HG03135 (cell line): ENCODE measurements at regions not wholly inside any gene's neighbourhood (a gene's known extent, or its start where the extent isn't known, plus 50 kb on each side); places are given as distances from the start of the nearest gene placed in this dataset.

Experiments
- ATAC-seq: cut with Tn5 transposase; IDR thresholded peaks from one replicate; pipeline ENCODE4 v1.9.1; 2021; ENCODE audit warnings: mild to moderate bottlenecking, moderate library complexity; ENCODE audit not compliant: unreplicated experiment

DNA sequence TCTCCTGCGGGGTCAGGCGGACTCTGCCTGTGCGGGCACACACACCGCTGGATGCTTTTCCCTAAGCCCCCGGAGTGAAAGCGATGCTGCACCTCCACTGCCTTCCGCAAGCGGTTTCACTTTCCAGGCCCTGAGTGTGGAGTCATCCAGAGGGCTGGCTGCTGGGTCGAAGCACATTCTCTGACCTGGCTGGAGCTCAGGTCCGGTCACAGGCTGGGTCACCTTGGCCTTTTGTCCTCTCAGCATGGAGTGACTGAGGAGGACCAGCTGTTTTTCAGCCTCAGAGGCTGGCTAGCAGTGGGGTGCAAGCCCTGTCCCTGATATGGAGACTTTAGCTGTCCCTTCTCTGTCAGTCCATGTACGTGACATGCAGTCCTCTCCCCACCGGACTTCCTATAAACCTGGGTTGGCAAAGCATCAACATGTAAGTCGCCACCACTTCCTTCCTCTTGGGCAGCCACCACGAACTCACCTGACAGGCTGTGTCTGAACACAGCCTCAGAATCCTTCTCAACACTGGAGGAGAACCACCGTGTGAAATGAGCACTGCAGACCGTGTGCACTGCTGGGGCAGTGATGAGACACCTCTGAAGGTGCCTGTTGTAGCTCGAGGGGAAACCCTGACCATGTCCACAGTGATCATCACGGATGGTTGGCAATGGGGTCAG is 51.3 kb downstream of the GADD45G start:
- ATAC-seq, result no peak

DNA sequence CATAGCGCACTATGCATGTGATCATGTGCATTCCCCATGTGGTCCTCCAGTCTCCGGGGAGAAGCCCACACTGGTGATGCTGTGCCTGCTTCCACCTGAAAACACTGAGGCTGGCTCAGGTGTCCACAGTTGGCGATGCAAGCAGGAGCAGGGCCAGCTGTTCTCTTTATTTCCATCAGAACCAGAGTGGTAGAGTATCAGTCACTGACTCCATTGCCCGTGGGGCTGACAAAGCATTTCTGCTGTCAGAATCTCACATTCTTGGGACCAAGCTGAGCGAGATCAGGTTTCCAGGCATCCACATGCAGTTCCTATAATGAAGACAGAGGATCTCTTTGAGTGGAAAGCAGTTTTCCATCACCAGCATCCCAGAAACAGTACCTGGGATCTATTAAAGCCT is 52.5 kb downstream of the GADD45G start:
- ATAC-seq, result no peak

DNA sequence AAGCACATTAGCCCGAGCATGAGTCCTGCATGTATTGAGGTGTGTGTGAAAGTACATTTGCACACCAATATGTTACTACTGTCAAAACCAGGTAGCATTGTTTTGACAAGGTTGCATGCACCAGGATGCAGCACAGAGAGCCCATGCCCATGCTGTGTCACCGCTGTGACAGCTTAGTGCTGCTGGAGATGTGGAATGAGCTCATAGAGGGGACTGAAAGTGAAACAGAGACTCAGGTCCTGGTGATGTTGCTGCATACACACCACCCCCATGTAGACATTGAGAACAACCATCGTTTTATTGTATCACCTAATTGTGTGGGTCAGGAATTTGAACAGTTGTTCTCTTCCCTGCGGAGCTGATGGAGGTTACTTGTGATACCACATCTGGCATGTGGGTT is 53.0 kb downstream of the GADD45G start:
- ATAC-seq, result peak; percentile 62

DNA sequence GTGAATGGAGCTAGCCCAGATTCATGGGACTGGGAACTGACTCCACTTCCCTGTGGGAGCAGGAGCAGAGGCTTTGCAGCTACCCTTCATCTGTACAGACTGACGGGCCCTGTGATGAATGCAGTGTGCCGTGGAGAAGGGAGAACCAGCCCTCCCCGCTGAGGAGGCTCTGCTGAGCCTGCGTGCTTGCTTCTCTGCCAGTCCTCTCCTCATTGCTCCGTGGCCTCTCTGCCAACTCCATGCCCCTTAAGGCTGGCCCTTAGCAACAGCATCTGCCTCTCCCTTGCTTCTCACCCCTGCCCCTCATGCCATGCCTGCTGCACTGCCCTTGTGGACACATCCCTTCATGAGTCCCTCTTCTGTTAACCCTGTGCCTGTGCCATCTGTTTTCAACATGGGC is 53.6 kb downstream of the GADD45G start:
- ATAC-seq, result no peak

DNA sequence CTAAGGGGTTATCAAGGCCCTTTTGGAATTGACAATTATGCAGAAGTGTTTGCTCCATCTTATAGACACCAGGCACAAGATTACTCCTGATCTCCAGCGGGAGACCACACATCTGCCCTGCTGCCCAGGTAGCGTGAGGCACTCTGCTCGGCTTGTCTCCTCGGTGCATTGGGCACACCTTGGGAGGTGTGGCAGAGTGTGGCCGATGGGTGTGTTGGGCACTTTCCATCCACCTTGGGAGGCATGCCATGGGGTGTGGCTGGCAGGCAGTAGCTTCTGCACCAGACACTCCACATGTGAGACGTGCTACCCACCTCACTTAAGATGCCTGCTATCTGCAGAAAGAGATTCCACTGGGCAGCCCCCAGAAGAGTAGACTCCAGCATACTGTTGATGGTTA is 54.1 kb downstream of the GADD45G start:
- ATAC-seq, result no peak

DNA sequence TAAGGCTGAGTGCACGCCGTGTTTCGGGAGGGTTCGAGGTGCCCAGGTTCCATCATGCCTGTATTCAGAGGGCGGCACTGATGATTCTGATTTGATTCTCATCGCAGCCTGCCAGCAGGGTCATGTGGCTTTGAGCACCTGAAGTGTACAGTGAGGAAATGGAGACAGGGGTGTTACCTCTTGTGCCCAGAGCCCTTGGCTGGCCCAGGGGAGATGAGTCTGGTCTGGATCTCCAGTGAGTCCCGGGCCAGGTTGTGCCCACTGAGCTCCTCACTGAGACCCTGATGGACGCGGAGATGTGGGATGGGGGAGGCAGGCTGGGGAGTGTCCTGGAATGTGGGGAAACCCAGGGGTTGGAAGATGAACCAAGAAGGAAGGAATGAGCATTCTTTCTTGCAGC is 54.7 kb downstream of the GADD45G start:
- ATAC-seq, result no peak

DNA sequence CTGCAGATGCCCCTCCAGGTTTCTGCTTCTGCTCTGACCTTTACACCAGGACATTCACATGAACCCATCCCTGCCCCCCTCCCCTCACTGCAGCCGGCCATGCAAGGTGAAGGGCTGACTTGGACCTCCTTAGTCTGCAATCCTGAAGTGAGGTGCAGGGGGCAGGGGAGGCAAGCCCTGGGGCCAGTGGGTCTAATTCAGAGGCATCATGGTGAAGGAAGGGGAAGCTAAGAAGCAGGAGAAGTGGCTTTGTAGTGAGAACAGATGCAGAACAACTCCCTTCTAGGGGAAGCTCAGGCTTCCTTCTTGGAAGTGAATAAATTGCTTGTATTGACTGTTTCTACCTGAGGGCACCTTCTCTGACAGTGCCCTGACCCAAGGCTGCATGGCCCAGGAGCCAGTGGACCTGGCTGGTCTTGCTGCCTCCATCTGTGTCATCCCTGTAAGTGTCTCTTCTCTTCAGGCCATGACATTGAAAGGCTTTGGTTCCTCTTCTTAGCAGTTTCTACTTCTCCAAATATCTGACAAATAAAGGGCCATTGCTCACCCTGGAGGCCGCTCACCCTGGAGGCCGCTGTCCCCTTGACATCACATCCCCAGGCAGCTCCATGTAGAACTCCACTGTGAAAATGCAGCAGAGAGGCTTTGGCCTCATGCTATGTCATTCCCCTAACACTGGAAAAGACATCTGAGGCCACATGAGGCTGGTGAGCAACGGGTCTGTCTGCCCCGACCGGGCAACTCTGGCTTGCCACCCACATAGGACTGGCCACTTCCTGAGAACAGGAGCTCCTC is 55.3 kb downstream of the GADD45G start:
- no peak for ATAC-seq

DNA sequence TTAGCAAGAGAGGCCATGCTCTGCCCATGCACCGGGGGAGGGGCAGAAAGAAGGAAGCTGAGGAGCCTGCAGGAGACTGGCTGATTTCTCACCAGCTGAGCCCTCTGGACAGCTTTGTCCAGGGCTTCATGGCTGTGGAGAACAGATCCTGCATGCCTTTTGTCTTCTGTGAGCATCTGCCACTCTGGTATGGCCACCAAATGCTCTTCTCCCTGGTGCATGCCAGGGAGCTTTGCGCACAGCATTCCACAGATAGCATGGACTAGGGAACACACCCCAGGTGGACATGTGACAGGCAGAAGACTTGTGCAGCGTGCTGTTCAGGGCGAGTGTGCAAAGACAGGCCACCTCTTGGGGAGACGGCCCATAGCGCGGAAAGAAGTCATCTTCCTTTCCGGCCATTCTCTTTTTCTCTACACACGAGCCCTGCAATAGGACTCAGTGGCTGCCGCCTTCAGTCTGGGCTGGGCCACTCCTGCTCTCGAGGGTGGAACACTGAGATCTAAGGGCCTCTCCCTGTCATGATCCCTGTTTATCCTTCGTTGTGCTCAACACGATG is 56.7 kb downstream of the GADD45G start:
- ATAC-seq, result no peak

DNA sequence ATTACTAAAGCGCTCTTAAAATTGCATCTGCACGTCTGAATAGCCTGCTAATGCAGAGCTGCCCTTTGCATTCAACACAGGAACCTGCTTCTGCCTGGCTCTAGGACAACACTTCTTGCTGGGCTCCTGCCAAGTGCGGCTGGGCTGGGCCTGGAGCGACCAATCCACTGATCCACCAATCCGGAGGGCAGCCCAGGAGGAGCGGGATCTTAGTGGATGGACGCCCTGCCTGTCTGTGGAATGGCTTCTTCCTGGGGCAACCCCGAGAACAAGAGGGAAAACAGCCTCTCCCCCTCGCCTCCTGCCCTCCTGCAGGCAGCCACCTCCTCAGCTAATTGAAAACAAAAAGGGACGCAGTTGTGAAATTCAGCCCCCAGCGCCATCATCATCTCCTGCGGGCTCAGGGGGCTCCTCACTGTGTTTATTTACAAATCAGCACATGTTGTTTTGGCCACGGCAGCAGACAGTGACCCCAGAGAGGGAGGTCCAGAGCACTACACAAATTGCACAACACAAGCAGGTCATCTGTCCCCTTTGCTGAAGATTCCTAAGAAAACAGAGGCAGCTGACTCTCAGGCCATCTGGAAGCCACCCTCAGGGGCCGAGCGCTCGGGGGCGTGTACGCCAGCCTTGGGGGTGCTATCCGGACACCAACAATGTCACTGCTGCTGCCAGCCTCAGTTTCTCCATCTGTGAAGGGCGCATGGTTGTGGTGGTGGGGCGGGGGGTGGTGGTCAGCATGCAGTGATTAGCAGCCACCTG is 57.3 kb downstream of the GADD45G start:
- ATAC-seq, result no peak

DNA sequence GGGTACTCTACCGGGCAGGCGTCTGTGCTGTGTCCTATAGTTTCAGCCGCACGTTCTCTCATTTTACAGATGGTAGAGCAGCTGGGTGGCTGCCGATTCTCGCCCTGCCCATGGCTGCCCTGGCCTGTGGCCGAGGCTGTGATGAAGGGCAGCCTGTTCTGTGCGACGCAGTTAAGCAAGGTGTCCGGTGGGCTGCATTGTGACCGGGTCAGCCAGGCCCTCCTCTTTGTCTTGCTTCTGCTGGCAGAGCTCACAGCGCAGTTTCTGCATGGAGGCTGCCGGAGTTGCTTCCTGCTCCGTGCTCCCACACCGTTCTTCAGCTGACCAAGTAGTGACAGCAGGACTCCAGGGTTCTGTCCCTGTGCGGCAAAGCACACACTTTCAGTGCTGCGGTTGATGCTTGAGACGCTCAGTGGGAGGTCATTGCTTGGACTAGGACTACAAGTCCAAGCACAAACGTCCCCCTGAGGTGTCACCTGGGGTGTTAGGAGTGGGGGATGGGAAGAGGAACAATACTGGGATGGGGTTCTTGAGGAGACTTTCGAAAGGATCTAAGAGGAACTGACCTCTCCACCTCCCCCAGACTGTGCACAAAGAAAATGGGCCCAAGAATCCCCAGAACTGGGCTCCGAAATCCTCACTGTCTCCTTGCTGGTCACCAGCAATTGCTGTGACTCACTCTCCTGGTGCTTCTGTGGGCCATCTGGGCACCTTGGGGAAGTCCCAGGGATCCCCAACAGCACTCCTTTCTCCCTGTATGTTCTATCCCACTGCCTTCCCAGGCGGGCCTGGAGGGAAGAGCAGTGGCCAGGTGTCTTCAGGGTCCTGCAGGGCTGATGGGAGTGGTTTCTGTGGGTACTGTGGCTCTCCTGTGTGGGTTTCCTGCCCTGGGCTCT is 58.2 kb downstream of the GADD45G start:
- ATAC-seq, result no peak

DNA sequence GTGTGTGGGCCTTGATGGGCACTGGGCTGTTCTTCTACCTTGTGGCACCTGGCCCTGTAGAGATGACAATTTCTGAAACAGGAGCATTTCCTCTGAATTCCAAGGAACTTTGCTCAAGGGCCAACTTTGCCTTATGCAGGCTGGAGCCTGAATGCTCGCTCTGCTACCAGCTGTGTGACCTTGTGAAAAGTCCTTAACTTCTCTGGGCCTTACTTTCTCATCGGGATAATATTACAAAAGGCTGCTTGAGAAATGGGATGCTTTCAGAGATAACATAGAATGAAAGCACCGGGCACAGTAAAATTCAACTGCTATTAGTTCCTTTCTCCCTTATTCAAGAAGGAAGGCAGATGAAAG is 58.8 kb downstream of the GADD45G start:
- no peak for ATAC-seq

DNA sequence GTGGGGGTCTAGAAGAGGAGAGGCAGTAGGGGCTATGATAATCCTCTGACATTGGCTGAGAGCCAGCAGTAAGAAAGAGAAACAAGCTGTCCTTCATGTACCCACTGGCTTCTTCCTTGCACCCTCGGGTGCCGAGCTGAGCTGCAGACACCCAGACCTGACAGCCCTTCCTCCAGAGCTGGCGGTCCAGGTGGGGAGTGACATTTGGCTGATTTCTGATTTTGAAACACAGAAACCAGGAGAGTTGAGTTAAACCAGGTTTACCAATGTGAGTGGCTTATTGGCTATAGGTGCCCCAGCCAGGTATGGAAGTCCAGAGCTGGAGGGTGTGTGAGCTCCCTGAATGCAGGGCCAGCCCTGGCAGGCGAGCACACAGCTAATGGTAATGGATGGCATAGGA is 59.2 kb downstream of the GADD45G start:
- no peak for ATAC-seq

DNA sequence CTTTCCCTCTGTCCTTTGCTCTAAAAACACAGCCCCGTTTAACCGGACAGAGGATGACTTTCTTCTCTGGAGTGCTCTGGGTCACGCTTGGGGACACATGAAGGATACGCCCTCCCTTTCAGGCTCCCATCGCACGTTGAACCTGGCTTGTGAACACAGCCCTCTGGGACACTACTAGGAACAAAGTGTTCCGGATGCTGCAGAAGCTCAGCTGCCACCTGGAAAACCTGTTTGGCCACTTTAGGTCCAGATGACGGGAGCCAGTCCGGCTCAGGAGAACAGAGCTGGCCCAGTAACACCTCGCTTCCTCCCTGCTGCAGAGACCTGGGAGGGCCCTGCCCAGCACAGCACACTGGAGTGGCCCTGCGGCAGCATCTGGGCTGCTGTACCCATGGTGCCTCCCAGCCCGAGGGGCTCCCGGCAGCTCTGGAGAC is 60.1 kb downstream of the GADD45G start:
- no peak for ATAC-seq

DNA sequence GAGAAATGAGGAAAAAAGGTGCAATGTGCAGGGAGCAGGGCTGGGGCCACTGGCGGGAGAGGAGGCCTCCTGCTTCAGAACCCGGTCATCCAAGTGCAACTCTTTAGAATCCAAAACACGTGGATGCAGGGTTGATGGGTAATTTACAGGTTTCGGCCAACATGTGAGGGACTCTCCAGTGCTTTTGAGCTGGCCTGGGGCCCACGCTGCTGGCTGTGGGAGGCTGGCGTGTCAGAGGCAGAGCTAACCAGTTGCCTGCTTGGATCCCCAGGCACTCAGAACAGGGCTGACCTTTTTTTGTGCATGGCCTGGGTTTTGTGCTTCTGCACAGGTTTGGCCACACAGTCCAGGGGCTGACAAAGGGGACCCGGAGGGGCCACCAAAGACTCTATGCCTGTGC is 61.6 kb downstream of the GADD45G start:
- ATAC-seq, result no peak

DNA sequence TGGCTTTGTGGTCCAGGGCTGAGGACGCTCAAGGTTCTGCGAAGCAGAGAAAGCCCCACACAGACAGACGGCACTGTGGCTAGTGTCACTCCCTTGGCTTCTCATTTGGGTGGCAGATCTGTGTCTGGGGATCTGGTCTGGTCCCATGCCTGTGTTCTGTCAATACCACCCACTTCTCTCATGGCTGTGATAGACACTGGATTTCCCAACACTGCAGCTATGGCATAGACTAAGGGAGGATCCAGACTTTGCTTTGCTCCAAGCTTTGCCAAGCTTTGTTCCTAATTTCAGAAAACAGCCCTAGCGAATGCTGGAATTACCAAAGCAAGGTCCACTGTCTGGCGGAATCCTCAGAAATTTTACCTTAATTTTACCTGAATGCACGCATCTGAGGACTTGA is 62.1 kb downstream of the GADD45G start:
- ATAC-seq, result no peak

DNA sequence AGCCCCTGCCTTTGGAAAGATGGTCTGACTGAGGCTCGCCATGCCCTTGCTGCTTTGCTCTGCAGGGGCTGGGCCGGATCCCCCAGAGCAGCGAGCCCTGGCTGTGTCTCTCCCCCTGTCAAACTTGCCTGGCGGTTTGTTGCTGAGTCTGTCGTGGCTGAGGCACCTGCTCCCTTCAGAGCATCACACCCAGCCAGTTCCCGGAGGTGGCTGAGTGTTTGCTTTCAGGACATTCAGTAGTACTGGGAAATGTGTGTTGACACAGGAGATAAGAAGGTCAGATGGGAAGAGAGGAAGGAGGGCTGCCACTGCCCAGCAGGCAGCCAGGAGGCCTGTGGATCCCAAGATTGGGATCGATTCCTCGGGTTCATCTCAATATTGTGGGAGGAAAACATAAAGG is 62.9 kb downstream of the GADD45G start:
- ATAC-seq, result no peak

DNA sequence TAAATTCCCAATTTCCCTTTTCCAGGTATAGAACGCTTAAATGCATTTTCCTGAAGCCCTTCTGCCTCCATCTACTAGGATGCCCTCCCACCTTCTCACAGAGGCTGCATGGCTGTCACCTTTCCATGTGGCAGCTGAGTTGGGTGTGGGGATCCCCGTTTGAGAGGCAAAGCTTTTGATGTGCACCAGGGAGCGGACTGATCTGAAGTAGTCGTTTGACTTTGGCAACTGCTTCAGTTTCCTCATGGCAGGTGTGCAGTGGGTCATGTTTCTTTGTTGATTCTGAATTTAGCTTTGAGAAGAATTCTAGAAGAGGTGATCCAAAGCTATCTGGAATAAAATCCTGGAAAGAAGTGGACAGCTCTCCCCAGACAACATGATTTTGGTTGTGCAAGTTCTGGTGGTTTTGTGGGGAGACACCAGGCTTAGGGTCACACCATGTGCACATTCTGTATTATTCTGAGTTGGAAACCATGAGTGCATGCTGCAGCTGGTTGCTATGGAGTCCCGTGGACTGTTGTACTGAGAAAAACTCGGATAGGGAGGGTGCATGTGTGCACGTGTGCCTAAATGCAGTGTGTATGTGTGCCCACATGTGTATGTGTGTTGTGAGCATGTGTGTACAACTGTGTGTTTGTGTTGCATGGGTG is 63.5 kb downstream of the GADD45G start:
- no peak for ATAC-seq

DNA sequence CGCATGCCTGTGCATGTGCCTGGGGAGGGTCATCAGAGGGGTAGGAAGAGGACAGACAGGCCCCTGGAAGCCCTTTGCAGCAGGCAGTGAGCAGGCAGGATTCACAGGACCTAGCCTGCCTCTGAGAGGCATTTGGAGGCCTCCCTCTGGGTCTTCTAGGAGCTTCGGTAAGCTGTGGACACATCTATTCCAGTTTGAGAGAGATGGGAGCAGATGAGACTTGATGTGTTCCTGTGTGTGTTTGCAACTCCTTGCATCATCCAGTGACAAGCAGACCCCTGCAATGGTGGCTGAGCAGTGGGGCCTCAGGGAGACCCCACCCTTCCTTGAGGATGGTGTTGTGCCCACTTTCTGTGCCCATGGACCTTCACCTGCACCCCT is 64.0 kb downstream of the GADD45G start:
- no peak for ATAC-seq

DNA sequence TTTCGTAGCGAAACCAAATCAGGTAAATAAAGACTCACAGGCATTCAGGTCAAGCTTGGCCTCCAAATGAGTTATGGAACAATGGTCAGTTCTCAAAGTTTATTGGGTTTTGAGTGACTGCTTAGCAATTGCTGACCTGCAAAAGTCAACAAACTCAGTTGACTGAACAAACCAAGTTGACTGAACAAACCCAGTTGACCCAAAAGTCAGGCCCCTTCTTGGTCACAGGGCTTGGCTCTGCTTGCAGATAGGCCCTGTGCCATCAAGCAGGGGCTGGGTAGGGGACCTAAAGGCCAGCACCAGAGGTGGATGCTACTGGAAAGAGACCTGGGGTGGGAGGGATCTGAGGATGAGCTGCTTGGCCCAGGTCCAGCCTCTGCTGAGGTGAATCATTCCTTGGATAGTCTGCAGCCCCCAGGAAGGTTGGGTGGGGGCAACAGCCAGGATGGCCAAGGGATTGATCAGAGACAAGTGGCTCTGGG is 64.6 kb downstream of the GADD45G start:
- ATAC-seq, result no peak

DNA sequence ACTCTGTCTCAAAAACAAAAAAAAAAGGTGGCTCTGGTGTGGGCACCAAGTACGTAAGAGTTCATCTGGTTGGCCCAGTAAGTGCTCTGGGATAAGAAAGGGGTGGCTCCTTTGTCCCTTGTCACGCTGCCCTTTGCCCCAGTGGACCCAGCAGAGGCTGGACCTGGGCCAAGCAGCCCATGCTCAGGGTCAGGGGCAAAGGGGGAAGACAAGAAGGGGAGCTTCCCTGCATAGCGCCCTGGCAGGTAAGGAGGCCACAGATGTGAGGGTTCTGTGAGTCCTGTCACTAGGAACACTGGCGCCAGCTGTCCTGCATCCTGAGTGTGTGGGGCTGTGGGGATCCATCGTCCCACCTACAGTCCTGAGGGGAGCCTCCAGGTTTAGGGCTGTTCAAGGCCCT is 65.3 kb downstream of the GADD45G start:
- no peak for ATAC-seq
